Adipocyte (in vitro differentiated cells): ENCODE measurements at regions not wholly inside any gene's neighbourhood (a gene's known extent, or its start where the extent isn't known, plus 50 kb on each side); places are given as distances from the start of the nearest gene placed in this dataset.

Experiments
- DNase-seq: peaks from one replicate; pipeline ENCODE4 v3.0.0-alpha.2; 2015; ENCODE audit warnings: low read depth
- H3K27me3 ChIP-seq: replicated peaks from 2 replicates; pipeline ENCODE4 v1.7.0; 2013; ENCODE audit warnings: mild to moderate bottlenecking, low read length, moderate library complexity; ENCODE audit not compliant: control insufficient read depth, insufficient read depth
- H3K36me3 ChIP-seq: 2 replicates; pipeline ENCODE4 v1.7.0; 2013; ENCODE audit warnings: low read length, mild to moderate bottlenecking, moderate library complexity; ENCODE audit not compliant: control insufficient read depth, insufficient read depth, severe bottlenecking
- H3K4me1 ChIP-seq: 2 replicates; pipeline ENCODE4 v1.7.0; 2013; ENCODE audit warnings: mild to moderate bottlenecking, low read length, moderate library complexity; ENCODE audit not compliant: control insufficient read depth, insufficient read depth
- H3K4me3 ChIP-seq: 2 replicates; pipeline ENCODE4 v1.7.0; 2013; ENCODE audit warnings: mild to moderate bottlenecking, low read length, moderate library complexity
- H3K9ac ChIP-seq: 2 replicates; pipeline ENCODE4 v1.7.0; 2013; ENCODE audit warnings: mild to moderate bottlenecking, low read length, moderate library complexity
- H3K9me3 ChIP-seq: 2 replicates; pipeline ENCODE4 v1.7.0; 2013; ENCODE audit warnings: mild to moderate bottlenecking, low read length, moderate library complexity; ENCODE audit not compliant: control insufficient read depth

GRCh38 chr2:39558906-39559305 is 106.8 kb upstream of the TMEM178A start:
- DNase-seq = no peak
- Histone ChIP-seq H3K36me3 (no peaks in the 10 kb centered on the region), H3K9ac (no peak overlapping the region), H3K9me3 (peaks cover 22% of the 10 kb centered on the region), H3K27me3 (no peaks in the 10 kb centered on the region), H3K4me1 (no peaks in the 10 kb centered on the region), H3K4me3 (no peak overlapping the region)

GRCh38 chr2:39563572-39563971 is 102.1 kb upstream of the TMEM178A start:
- H3K4me1 ChIP-seq = peaks cover 13% of the 10 kb centered on the region
- DNase-seq = no peak
- peaks cover 27% of the 10 kb centered on the region for H3K9me3 ChIP-seq
- no peaks in the 10 kb centered on the region for H3K27me3 ChIP-seq
- peak overlapping the region; percentile 43 for H3K4me3 ChIP-seq
- no peaks in the 10 kb centered on the region for H3K36me3 ChIP-seq
- no peak overlapping the region for H3K9ac ChIP-seq

GRCh38 chr2:39567507-39567906 is 98.2 kb upstream of the TMEM178A start:
- Histone ChIP-seq H3K9me3 (peaks cover 18% of the 10 kb centered on the region), H3K4me1 (peaks cover 37% of the 10 kb centered on the region), H3K4me3 (no peak overlapping the region), H3K9ac (no peak overlapping the region), H3K36me3 (no peaks in the 10 kb centered on the region), H3K27me3 (no peaks in the 10 kb centered on the region)
- peak; percentile 50 for DNase-seq

GRCh38 chr2:39568116-39568515 is 97.6 kb upstream of the TMEM178A start:
- Histone ChIP-seq H3K27me3 (no peaks in the 10 kb centered on the region), H3K36me3 (no peaks in the 10 kb centered on the region), H3K4me3 (peak overlapping the region; percentile 3), H3K9ac (no peak overlapping the region), H3K9me3 (peaks cover 12% of the 10 kb centered on the region), H3K4me1 (peaks cover 37% of the 10 kb centered on the region)
- DNase-seq = no peak

- H3K4me1 ChIP-seq = peaks cover 37% of the 10 kb centered on the region
- no peak overlapping the region for H3K9ac ChIP-seq
- H3K4me3 ChIP-seq = peak overlapping the region; percentile 14
- peaks cover 8% of the 10 kb centered on the region for H3K9me3 ChIP-seq
- no peaks in the 10 kb centered on the region for H3K27me3 ChIP-seq
- peak; percentile 86 for DNase-seq
- no peaks in the 10 kb centered on the region for H3K36me3 ChIP-seq
Measured at GRCh38 chr2:39568561-39569006, 97.1 kb upstream of the TMEM178A start.

GRCh38 chr2:39570130-39570555 is 95.6 kb upstream of the TMEM178A start:
- no peaks in the 10 kb centered on the region for H3K36me3 ChIP-seq
- no peak overlapping the region for H3K9ac ChIP-seq
- no peak for DNase-seq
- peaks cover 37% of the 10 kb centered on the region for H3K4me1 ChIP-seq
- H3K4me3 ChIP-seq = no peak overlapping the region
- no peaks in the 10 kb centered on the region for H3K9me3 ChIP-seq
- no peaks in the 10 kb centered on the region for H3K27me3 ChIP-seq

GRCh38 chr2:39570614-39571013 is 95.1 kb upstream of the TMEM178A start:
- no peak overlapping the region for H3K9ac ChIP-seq
- H3K27me3 ChIP-seq = no peaks in the 10 kb centered on the region
- no peaks in the 10 kb centered on the region for H3K9me3 ChIP-seq
- no peak overlapping the region for H3K4me3 ChIP-seq
- DNase-seq = no peak
- no peaks in the 10 kb centered on the region for H3K36me3 ChIP-seq
- peaks cover 37% of the 10 kb centered on the region for H3K4me1 ChIP-seq

GRCh38 chr2:39571111-39571731 is 94.5 kb upstream of the TMEM178A start:
- no peak overlapping the region for H3K9ac ChIP-seq
- H3K36me3 ChIP-seq = no peaks in the 10 kb centered on the region
- no peaks in the 10 kb centered on the region for H3K9me3 ChIP-seq
- DNase-seq = peak; percentile 71
- H3K27me3 ChIP-seq = no peaks in the 10 kb centered on the region
- peaks cover 37% of the 10 kb centered on the region for H3K4me1 ChIP-seq
- no peak overlapping the region for H3K4me3 ChIP-seq

- no peak overlapping the region for H3K9ac ChIP-seq
- H3K9me3 ChIP-seq = no peaks in the 10 kb centered on the region
- no peaks in the 10 kb centered on the region for H3K27me3 ChIP-seq
- no peak overlapping the region for H3K4me3 ChIP-seq
- H3K4me1 ChIP-seq = peaks cover 27% of the 10 kb centered on the region
- no peaks in the 10 kb centered on the region for H3K36me3 ChIP-seq
- DNase-seq = no peak
Measured at GRCh38 chr2:39573276-39573675, 92.4 kb upstream of the TMEM178A start.

GRCh38 chr2:39581866-39582265 is 83.9 kb upstream of the TMEM178A start:
- H3K27me3 ChIP-seq = no peaks in the 10 kb centered on the region
- no peaks in the 10 kb centered on the region for H3K36me3 ChIP-seq
- DNase-seq = no peak

GRCh38 chr2:39583213-39583612 is 82.5 kb upstream of the TMEM178A start:
- peaks cover 18% of the 10 kb centered on the region for H3K4me1 ChIP-seq
- H3K9me3 ChIP-seq = peaks cover 11% of the 10 kb centered on the region
- no peaks in the 10 kb centered on the region for H3K36me3 ChIP-seq
- no peak overlapping the region for H3K4me3 ChIP-seq
- DNase-seq = no peak
- H3K9ac ChIP-seq = no peak overlapping the region
- no peaks in the 10 kb centered on the region for H3K27me3 ChIP-seq

More at GRCh38 chr2:39581866-39582265, 83.9 kb upstream of the TMEM178A start:
- peaks cover 18% of the 10 kb centered on the region for H3K4me1 ChIP-seq
- H3K4me3 ChIP-seq = no peak overlapping the region
- peaks cover 2% of the 10 kb centered on the region for H3K9me3 ChIP-seq
- no peak overlapping the region for H3K9ac ChIP-seq

GRCh38 chr2:39583781-39584180 is 81.9 kb upstream of the TMEM178A start:
- H3K4me1 ChIP-seq = peaks cover 18% of the 10 kb centered on the region
- no peak for DNase-seq
- no peak overlapping the region for H3K4me3 ChIP-seq
- H3K9ac ChIP-seq = no peak overlapping the region
- no peaks in the 10 kb centered on the region for H3K27me3 ChIP-seq
- no peaks in the 10 kb centered on the region for H3K36me3 ChIP-seq
- peaks cover 11% of the 10 kb centered on the region for H3K9me3 ChIP-seq
